Endothelial cell of umbilical vein (primary cell): ENCODE measurements at regions not wholly inside any gene's neighbourhood (a gene's known extent, or its start where the extent isn't known, plus 50 kb on each side); places are given as distances from the start of the nearest gene placed in this dataset.

Experiments
- BruUV-seq: library from RNA; stranded (reverse); fragments of 400-500 nt; replicated peaks from 2 replicates; lab custom pipeline; 2021; lab: Mats Ljungman, UMichigan
- CTCF ChIA-PET: fragments of 300-600, 350-600 bp; sonication (Branson Sonifier 250); formaldehyde crosslinking; loops from one replicate; lab custom pipeline; 2021; ENCODE audit warnings: antibody characterized with exemption, inconsistent platforms; lab: Charles Lee
- POLR2A ChIA-PET: fragments of 300-600, 350-600 bp; sonication (Branson Sonifier 250); formaldehyde crosslinking; loops from one replicate; lab custom pipeline; 2021; ENCODE audit warnings: antibody characterized with exemption, inconsistent platforms; lab: Charles Lee
- DNase-seq: peaks from one replicate; pipeline ENCODE4 v3.0.0-alpha.2; 2011; ENCODE audit warnings: low read depth, low spot score
- FAIRE-seq: peaks from 2 replicates; lab custom pipeline; 2011; peaks lifted over from hg19 to GRCh38; lab: Jason Lieb, UNC
- H2AFZ ChIP-seq: 2 replicates; pipeline ENCODE4 v1.6.0; 2012; ENCODE audit warnings: low read depth, low read length, control low read depth, inconsistent platforms
- H3K27ac ChIP-seq: 2 replicates; pipeline ENCODE4 v1.5.1; 2011; ENCODE audit warnings: low read depth, mild to moderate bottlenecking, control low read depth, low read length, moderate library complexity; ENCODE audit not compliant: insufficient read depth
- H3K27me3 ChIP-seq, 2 experiments: 2 replicates each; pipeline versions ENCODE4 v1.6.0 to v1.6.1; 2011; ENCODE audit warnings: low read length in 2 of 2, mixed read lengths in 1 of 2; ENCODE audit not compliant: control insufficient read depth in 2 of 2, insufficient read depth in 2 of 2
- H3K36me3 ChIP-seq, 2 experiments: 2 replicates in 1 of 2; 3 replicates in 1 of 2; pipeline ENCODE4 v1.5.1; 2011; ENCODE audit warnings: low read length in 2 of 2, mild to moderate bottlenecking in 1 of 2, moderate library complexity in 1 of 2; ENCODE audit not compliant: control insufficient read depth in 2 of 2, insufficient read depth in 2 of 2; ENCODE audit errors: extremely low read depth in 1 of 2
- H3K4me1 ChIP-seq: 3 replicates; pipeline ENCODE4 v1.5.1; 2011; ENCODE audit warnings: mild to moderate bottlenecking, low read length; ENCODE audit not compliant: control insufficient read depth, insufficient read depth; ENCODE audit errors: extremely low read depth
- H3K4me2 ChIP-seq: 2 replicates; pipeline ENCODE4 v1.6.1; 2011; ENCODE audit warnings: low read length, control low read depth, mixed read lengths; ENCODE audit not compliant: insufficient read depth
- H3K4me3 ChIP-seq, 3 experiments: fragments of 200-600 bp in 1 of 3; sonication (generic), shearing (Covaris generic) in 1 of 3; replicated peaks in 1 of 3; 2 replicates each; pipeline ENCODE4 v1.5.1; 2011 to 2016; ENCODE audit warnings: control low read depth in 3 of 3, low read length in 3 of 3, mild to moderate bottlenecking in 2 of 3, inconsistent platforms in 1 of 3, low read depth in 1 of 3, moderate library complexity in 1 of 3; ENCODE audit not compliant: insufficient read depth in 1 of 3
- H3K79me2 ChIP-seq: 2 replicates; pipeline ENCODE4 v1.6.0; 2012; ENCODE audit warnings: low read length, inconsistent platforms; ENCODE audit not compliant: control insufficient read depth, insufficient read depth
- H3K9ac ChIP-seq: replicated peaks from 2 replicates; pipeline ENCODE3; 2011; ENCODE audit warnings: low read length, control low read depth; ENCODE audit not compliant: insufficient read depth; ENCODE audit errors: extremely low read depth
- H3K9me1 ChIP-seq: replicated peaks from 3 replicates; pipeline ENCODE4 v1.6.0; 2011; ENCODE audit warnings: mild to moderate bottlenecking, low read length; ENCODE audit not compliant: control insufficient read depth, insufficient read depth; ENCODE audit errors: extremely low read depth
- H3K9me3 ChIP-seq: replicated peaks from 2 replicates; pipeline ENCODE4 v1.5.1; 2012; ENCODE audit warnings: low read length, inconsistent platforms; ENCODE audit not compliant: control insufficient read depth, insufficient read depth
- H4K20me1 ChIP-seq: replicated peaks from 2 replicates; pipeline ENCODE3; 2011; ENCODE audit warnings: mild to moderate bottlenecking, low read length; ENCODE audit not compliant: control insufficient read depth, insufficient read depth; ENCODE audit errors: extremely low read depth
- CTCF ChIP-seq, 2 donors: IDR thresholded peaks; 1 replicate in 1 of 2; 2 replicates in 1 of 2; pipeline ENCODE4 v1.5.1; 2011; ENCODE audit warnings: low read length in 2 of 2, mild to moderate bottlenecking in 2 of 2, moderate library complexity in 2 of 2, control low read depth in 1 of 2, inconsistent platforms in 1 of 2, low read depth in 1 of 2; ENCODE audit not compliant: insufficient read depth in 1 of 2; ENCODE audit errors: extremely low read depth in 1 of 2
- FOS ChIP-seq: IDR thresholded peaks from 2 replicates; pipeline ENCODE4 v1.6.1; 2011; ENCODE audit warnings: mild to moderate bottlenecking, low read length, moderate library complexity, borderline replicate concordance; ENCODE audit not compliant: insufficient read depth
- GATA2 ChIP-seq: IDR thresholded peaks from 2 replicates; pipeline ENCODE4 v1.7.0; 2011; ENCODE audit warnings: low read depth, mild to moderate bottlenecking, moderate library complexity, mixed read lengths, low read length; ENCODE audit not compliant: insufficient read length, insufficient read depth
- JUN ChIP-seq: IDR thresholded peaks from 2 replicates; pipeline ENCODE4 v1.6.1; 2011; ENCODE audit warnings: borderline replicate concordance, low read depth; ENCODE audit not compliant: insufficient read length, insufficient read depth
- MYC ChIP-seq: IDR thresholded peaks from one replicate; pipeline ENCODE4 v1.6.1; 2011; ENCODE audit warnings: mild to moderate bottlenecking, low read depth, low read length
- POLR2A ChIP-seq: IDR thresholded peaks from 2 replicates; pipeline ENCODE4 v1.6.1; 2012; ENCODE audit warnings: low read depth, mild to moderate bottlenecking, control low read depth, low read length
- POLR2AphosphoS5 ChIP-seq: IDR thresholded peaks from 2 replicates; pipeline ENCODE4 v1.6.1; 2012; ENCODE audit warnings: low read depth, mild to moderate bottlenecking, control low read depth, low read length, moderate library complexity; ENCODE audit not compliant: insufficient read depth
- dilution Hi-C: fragments of 300-500 bp; cut with MboI; formaldehyde crosslinking; loops from one replicate; pipeline ENCODE4 v1.15.0; 2019; ENCODE audit warnings: low sequenced_read_pairs; ENCODE audit not compliant: extremely low pct_ligation_motif_present
- intact Hi-C: fragments of 100-400 bp; cut with micrococcal nuclease; formaldehyde crosslinking; loops from one replicate; pipeline ENCODE4 v1.10.0; 2022

GRCh38 chr2:223315813-223316212 is 263.8 kb downstream of the KCNE4 start:
- Histone ChIP-seq H2AFZ (no peak overlapping the region), H3K4me2 (no peak overlapping the region), H3K4me1 (no peaks in the 10 kb centered on the region), H3K27me3 (no peaks in the 10 kb centered on the region), H3K79me2 (no peaks in the 10 kb centered on the region), H3K9me1 (no peaks in the 10 kb centered on the region), H4K20me1 (no peaks in the 10 kb centered on the region), H3K4me3 (no peak overlapping the region), H3K36me3 (no peaks in the 10 kb centered on the region), H3K9me3 (no peaks in the 10 kb centered on the region), H3K9ac (no peak overlapping the region), H3K27ac (no peak overlapping the region)
- POLR2A ChIA-PET = no interaction called here
- no TSS peak for BruUV-seq
- dilution Hi-C loops (no loop called here), intact Hi-C loops (no loop called here)
- TF ChIP-seq CTCF (IDR thresholded peaks at IDR 0.05; ENCODE audit: extremely low read depth in 1 of 2, insufficient read depth in 1 of 2, low read depth in 1 of 2, low read length in 2 of 2) (no peak), FOS (no peak), GATA2 (no peak)
- no peak for FAIRE-seq
- CTCF ChIA-PET = interaction anchor here (1.0 kb wide), 1 partner anchor 10 kb away, joined by 4 read pairs; no protein-coding TSS in a partner anchor
- DNase-seq = no peak

GRCh38 chr2:223316342-223316741 is 264.4 kb downstream of the KCNE4 start:
- Histone ChIP-seq H4K20me1 (no peaks in the 10 kb centered on the region), H3K9ac (no peak overlapping the region), H2AFZ (no peak overlapping the region), H3K9me3 (no peaks in the 10 kb centered on the region), H3K4me1 (no peaks in the 10 kb centered on the region), H3K27me3 (no peaks in the 10 kb centered on the region), H3K4me3 (no peak overlapping the region), H3K27ac (no peak overlapping the region), H3K79me2 (no peaks in the 10 kb centered on the region), H3K9me1 (no peaks in the 10 kb centered on the region), H3K4me2 (no peak overlapping the region), H3K36me3 (no peaks in the 10 kb centered on the region)
- no peak for TF ChIP-seq MYC
- TF ChIP-seq CTCF (IDR thresholded peaks at IDR 0.05; ENCODE audit: extremely low read depth in 1 of 2, insufficient read depth in 1 of 2, low read depth in 1 of 2, low read length in 2 of 2) = no peak
- no peak for TF ChIP-seq POLR2AphosphoS5
- TF ChIP-seq JUN = no peak
- TF ChIP-seq FOS = no peak
- TF ChIP-seq POLR2A = no peak
- TF ChIP-seq GATA2 = no peak
- DNase-seq (no peak), FAIRE-seq (no peak)
- ChIA-PET POLR2A (no interaction called here), CTCF (no interaction called here)
- dilution Hi-C loops (no loop called here), intact Hi-C loops (no loop called here)
- no TSS peak for BruUV-seq
